Liver (tissue), 8 donors: ENCODE measurements at regions not wholly inside any gene's neighbourhood (a gene's known extent, or its start where the extent isn't known, plus 50 kb on each side); places are given as distances from the start of the nearest gene placed in this dataset.

ENCODE experiments used
- DNase-seq: peaks from one replicate; pipeline ENCODE4 v3.0.0-alpha.2; 2017; ENCODE audit warnings: low spot score
- H3K27ac ChIP-seq, 2 donors: one replicate each; pipeline ENCODE4 v1.7.0; 2013; ENCODE audit warnings: inconsistent platforms in 2 of 2, low read length in 2 of 2, control low read depth in 1 of 2, low read depth in 1 of 2, mild to moderate bottlenecking in 1 of 2
- H3K27me3 ChIP-seq, 4 donors: one replicate each; pipeline versions ENCODE4 v1.6.1 to v1.7.0; 2013; ENCODE audit warnings: low read length in 3 of 4, inconsistent platforms in 1 of 4, mild to moderate bottlenecking in 1 of 4, moderate library complexity in 1 of 4; ENCODE audit not compliant: control insufficient read depth in 4 of 4, insufficient read depth in 4 of 4
- H3K36me3 ChIP-seq, 4 donors: one replicate each; pipeline versions ENCODE4 v1.6.1 to v1.7.0; 2013; ENCODE audit warnings: low read length in 3 of 4, mild to moderate bottlenecking in 3 of 4, low read depth in 1 of 4, moderate library complexity in 1 of 4; ENCODE audit not compliant: control insufficient read depth in 4 of 4, insufficient read depth in 3 of 4
- H3K4me1 ChIP-seq, 4 donors: one replicate each; pipeline versions ENCODE4 v1.6.1 to v1.7.0; 2013; ENCODE audit warnings: low read length in 3 of 4, mild to moderate bottlenecking in 3 of 4, moderate library complexity in 1 of 4; ENCODE audit not compliant: control insufficient read depth in 4 of 4, insufficient read depth in 4 of 4
- H3K4me3 ChIP-seq, 3 donors: one replicate each; pipeline versions ENCODE4 v1.6.1 to v1.7.0; 2013; ENCODE audit warnings: low read length in 3 of 3, control low read depth in 1 of 3, low read depth in 1 of 3, mild to moderate bottlenecking in 1 of 3
- H3K9ac ChIP-seq, 2 donors: one replicate each; pipeline ENCODE4 v1.7.0; 2013; ENCODE audit warnings: low read length in 2 of 2, mild to moderate bottlenecking in 2 of 2, moderate library complexity in 2 of 2, control low read depth in 1 of 2, low read depth in 1 of 2
- H3K9me3 ChIP-seq, 4 donors: one replicate each; pipeline versions ENCODE4 v1.6.1 to v1.7.0; 2013; ENCODE audit warnings: low read length in 3 of 4; ENCODE audit not compliant: control insufficient read depth in 4 of 4
- ATF3 ChIP-seq: IDR thresholded peaks from 2 replicates; pipeline ENCODE4 v1.6.1; 2016; ENCODE audit warnings: antibody characterized with exemption
- CTCF ChIP-seq: fragments of 150-350 bp; IDR thresholded peaks from 2 replicates; pipeline ENCODE4 v1.5.1; 2017; ENCODE audit warnings: improper control_type of control experiment, low read depth, low read length; ENCODE audit not compliant: missing input control
- EGR1 ChIP-seq, 2 donors: IDR thresholded peaks; 2 replicates each; pipeline ENCODE4 v1.6.1; 2016 to 2018; ENCODE audit warnings: antibody characterized with exemption in 2 of 2, low read depth in 2 of 2
- FOXA1 ChIP-seq: IDR thresholded peaks from 2 replicates; pipeline ENCODE4 v1.6.1; 2016; ENCODE audit warnings: antibody characterized with exemption
- FOXA2 ChIP-seq: IDR thresholded peaks from 2 replicates; pipeline ENCODE4 v1.6.1; 2016; ENCODE audit warnings: antibody characterized with exemption
- GABPA ChIP-seq, 2 donors: IDR thresholded peaks in 1 of 2; conservative IDR thresholded peaks in 1 of 2; 2 replicates each; pipeline ENCODE4 v1.6.1; 2016; ENCODE audit warnings: antibody characterized with exemption in 2 of 2, mild to moderate bottlenecking in 1 of 2, moderate library complexity in 1 of 2
- HNF4A ChIP-seq, 2 donors: conservative IDR thresholded peaks; 2 replicates each; pipeline ENCODE4 v1.6.1; 2016; ENCODE audit warnings: antibody characterized with exemption in 2 of 2, mild to moderate bottlenecking in 2 of 2
- HNF4G ChIP-seq: IDR thresholded peaks from 2 replicates; pipeline ENCODE4 v1.6.1; 2016; ENCODE audit warnings: antibody characterized with exemption
- JUND ChIP-seq, 2 donors: IDR thresholded peaks; 2 replicates each; pipeline ENCODE4 v1.6.1; 2016; ENCODE audit warnings: antibody characterized with exemption in 2 of 2
- MAX ChIP-seq: IDR thresholded peaks from 2 replicates; pipeline ENCODE4 v1.6.1; 2016; ENCODE audit warnings: antibody characterized with exemption
- NR2F2 ChIP-seq: IDR thresholded peaks from 2 replicates; pipeline ENCODE4 v1.6.1; 2016; ENCODE audit warnings: antibody characterized with exemption
- RAD21 ChIP-seq, 2 donors: IDR thresholded peaks; 2 replicates each; pipeline ENCODE4 v1.6.1; 2016; ENCODE audit warnings: antibody characterized with exemption in 2 of 2, mild to moderate bottlenecking in 2 of 2
- REST ChIP-seq: IDR thresholded peaks from 2 replicates; pipeline ENCODE4 v1.6.1; 2016; ENCODE audit warnings: antibody characterized with exemption, mild to moderate bottlenecking
- RXRA ChIP-seq, 2 donors: IDR thresholded peaks; 2 replicates each; pipeline ENCODE4 v1.6.1; 2017 to 2018; ENCODE audit warnings: antibody characterized with exemption in 2 of 2, mild to moderate bottlenecking in 1 of 2
- SP1 ChIP-seq: IDR thresholded peaks from 2 replicates; pipeline ENCODE4 v1.6.1; 2018; ENCODE audit warnings: antibody characterized with exemption, mild to moderate bottlenecking
- TAF1 ChIP-seq: conservative IDR thresholded peaks from 2 replicates; pipeline ENCODE4 v1.6.1; 2016; ENCODE audit warnings: antibody characterized with exemption, mild to moderate bottlenecking
- YY1 ChIP-seq: IDR thresholded peaks from 2 replicates; pipeline ENCODE4 v1.6.1; 2016; ENCODE audit warnings: antibody characterized with exemption, mild to moderate bottlenecking
- ZBTB33 ChIP-seq: IDR thresholded peaks from 2 replicates; pipeline ENCODE4 v1.6.1; 2016; ENCODE audit warnings: antibody characterized with exemption
- WGBS: extraction: QIAGEN DNeasy Blood & Tissue Kit; methylation state at CpG from one replicate; pipeline ENCODE4 v1.1.7; 2013; 5-methylcytosine and 5-hydroxymethylcytosine counted together
- donor health status: healthy.
- donor health status: healthy.
- donor health status: healthy.
- donor health status: healthy.
- donor health status: healthy.

- Histone ChIP-seq H3K9me3 (no peaks in the 10 kb centered on the region), H3K4me3 (no peak overlapping the region), H3K9ac (no peak overlapping the region), H3K27me3 (no peaks in the 10 kb centered on the region), H3K27ac (no peak overlapping the region), H3K4me1 (peaks cover 0 to 5% (median 4%) of the 10 kb centered on the region in 4 donors), H3K36me3 (no peaks in the 10 kb centered on the region)
- 86% methylated on average over 1 of the region's 1 CpG for WGBS
- TF ChIP-seq TAF1 (no peak), MAX (no peak), REST (no peak)
- no peak for DNase-seq
Measured at GRCh38 chr3:176942305-176942704, 255.0 kb downstream of the TBL1XR1 start.

- Histone ChIP-seq H3K4me3 (no peak overlapping the region), H3K27ac (no peak overlapping the region), H3K9me3 (no peaks in the 10 kb centered on the region)
Measured at GRCh38 chr3:176941689-176942088, 255.6 kb downstream of the TBL1XR1 start.

More at GRCh38 chr3:176941689-176942088, 255.6 kb downstream of the TBL1XR1 start:
- Histone ChIP-seq H3K4me1 (peaks cover 0 to 5% (median 4%) of the 10 kb centered on the region in 4 donors), H3K9ac (no peak overlapping the region), H3K36me3 (no peaks in the 10 kb centered on the region), H3K27me3 (no peaks in the 10 kb centered on the region)
- TF ChIP-seq SP1 (no peak), FOXA2 (no peak), ZBTB33 (no peak), RAD21 (IDR thresholded peaks at IDR 0.05) (no peak), ATF3 (no peak), YY1 (no peak), NR2F2 (no peak), TAF1 (no peak), EGR1 (IDR thresholded peaks at IDR 0.05; ENCODE audit: low read depth in 2 of 2) (no peak), HNF4G (no peak), JUND (IDR thresholded peaks at IDR 0.05) (no peak), RXRA (IDR thresholded peaks at IDR 0.05) (no peak), MAX (no peak), GABPA (IDR thresholded peaks at IDR 0.05 in 1 of 2, conservative IDR thresholded peaks at IDR 0.05 in 1 of 2) (no peak), HNF4A (conservative IDR thresholded peaks at IDR 0.05) (no peak), CTCF (no peak), FOXA1 (no peak), REST (no peak)
- no peak for DNase-seq
